GM23338 (cell line): ENCODE measurements at regions not wholly inside any gene's neighbourhood (a gene's known extent, or its start where the extent isn't known, plus 50 kb on each side); places are given as distances from the start of the nearest gene placed in this dataset.

Experiments
- ATAC-seq: fragments of 200-7000 bp; cut with Tn5 transposase; 3 replicates; pipeline ENCODE4 v1.9.1; 2020
- DNase-seq: peaks from one replicate; pipeline ENCODE4 v3.0.0-alpha.2; 2015; ENCODE audit warnings: low spot score
- H2AFZ ChIP-seq: fragments of 200-600 bp; sonication (generic); 2 replicates; pipeline ENCODE4 v1.8.0; 2016; ENCODE audit warnings: antibody characterized with exemption, mild to moderate bottlenecking, moderate library complexity
- H3F3A ChIP-seq: fragments of 200-600 bp; sonication (generic); replicated peaks from 2 replicates; pipeline ENCODE4 v1.8.0; 2017; ENCODE audit warnings: antibody characterized with exemption, mixed run types, low read depth
- H3K27ac ChIP-seq: fragments of 200-600 bp; sonication (generic); 2 replicates; pipeline ENCODE4 v1.6.1; 2016; ENCODE audit warnings: low read depth
- H3K27me3 ChIP-seq: fragments of 200-600 bp; sonication (generic); 2 replicates; pipeline ENCODE4 v1.8.0; 2016; ENCODE audit warnings: mild to moderate bottlenecking, mixed run types, moderate library complexity; ENCODE audit not compliant: insufficient read depth
- H3K36me3 ChIP-seq: fragments of 200-600 bp; sonication (generic); 2 replicates; pipeline ENCODE4 v1.8.0; 2016; ENCODE audit warnings: mild to moderate bottlenecking; ENCODE audit not compliant: insufficient read depth
- H3K4me1 ChIP-seq: fragments of 200-600 bp; sonication (generic); 2 replicates; pipeline ENCODE4 v1.8.0; 2016; ENCODE audit warnings: mild to moderate bottlenecking, moderate library complexity; ENCODE audit not compliant: insufficient read depth
- H3K4me2 ChIP-seq: fragments of 200-600 bp; sonication (generic); 2 replicates; pipeline ENCODE4 v1.7.1; 2017; ENCODE audit warnings: mixed run types
- H3K4me3 ChIP-seq: fragments of 200-600 bp; sonication (generic); 2 replicates; pipeline ENCODE4 v1.6.1; 2016; ENCODE audit warnings: mixed run types
- H3K79me2 ChIP-seq: fragments of 200-600 bp; sonication (generic); replicated peaks from 2 replicates; pipeline ENCODE4 v1.8.0; 2017; ENCODE audit warnings: mild to moderate bottlenecking; ENCODE audit not compliant: insufficient read depth
- H3K9me2 ChIP-seq: fragments of 200-600 bp; sonication (generic); 2 replicates; pipeline ENCODE4 v1.8.0; 2017; ENCODE audit not compliant: insufficient read depth
- H4K20me1 ChIP-seq: fragments of 200-600 bp; sonication (generic); replicated peaks from 2 replicates; pipeline ENCODE4 v1.8.0; 2017; ENCODE audit warnings: mild to moderate bottlenecking; ENCODE audit not compliant: insufficient read depth
- H3K27ac Mint-ChIP-seq: 2 replicates; pipeline ENCODE4 v1.8.0; 2020; ENCODE audit warnings: inconsistent platforms, mild to moderate bottlenecking, moderate library complexity, mixed read lengths
- H3K27me3 Mint-ChIP-seq: 3 replicates; pipeline ENCODE4 v1.8.0; 2022; ENCODE audit warnings: low read depth, mild to moderate bottlenecking, moderate library complexity, mixed read lengths, inconsistent platforms; ENCODE audit not compliant: insufficient read depth, poor library complexity
- H3K36me3 Mint-ChIP-seq: 3 replicates; pipeline ENCODE4 v1.8.0; 2021; ENCODE audit warnings: low read depth, mild to moderate bottlenecking, inconsistent platforms, moderate library complexity, mixed read lengths
- H3K4me1 Mint-ChIP-seq: 3 replicates; pipeline ENCODE4 v1.8.0; 2020; ENCODE audit warnings: mild to moderate bottlenecking, inconsistent platforms, mixed read lengths
- H3K4me3 Mint-ChIP-seq: 3 replicates; pipeline ENCODE4 v1.8.0; 2021; ENCODE audit warnings: moderate library complexity, mild to moderate bottlenecking, inconsistent platforms, mixed read lengths
- H3K9me3 Mint-ChIP-seq: 3 replicates; pipeline ENCODE4 v1.8.0; 2020; ENCODE audit warnings: moderate library complexity, mild to moderate bottlenecking, inconsistent platforms, mixed read lengths
- CREB1 ChIP-seq: fragments of 250-450 bp; sonication (Bioruptor Pico); IDR thresholded peaks from 2 replicates; pipeline ENCODE4 v1.5.0; 2020; ENCODE audit warnings: low read depth, mild to moderate bottlenecking, moderate library complexity
- CTCF ChIP-seq, 2 experiments: fragments of 200-600 bp in 1 of 2; sonication (generic) in 1 of 2; conservative IDR thresholded peaks; 2 replicates each; pipeline versions ENCODE4 v1.5.1 to v1.6.1; 2016 to 2017; ENCODE audit warnings: antibody characterized with exemption in 2 of 2, low read depth in 2 of 2, mild to moderate bottlenecking in 2 of 2, moderate library complexity in 1 of 2
- ETS1 ChIP-seq: IDR thresholded peaks from 2 replicates; pipeline ENCODE4 v1.6.1; 2016; ENCODE audit warnings: antibody characterized with exemption
- EZH2 ChIP-seq: fragments of 200-600 bp; sonication (generic); IDR thresholded peaks from one replicate; pipeline ENCODE4 v1.8.0; 2017; ENCODE audit warnings: antibody characterized with exemption, mild to moderate bottlenecking, low read depth; ENCODE audit not compliant: unreplicated experiment
- EZH2phosphoT487 ChIP-seq: fragments of 200-600 bp; sonication (generic); IDR thresholded peaks from one replicate; pipeline ENCODE4 v1.8.1; 2018; ENCODE audit warnings: antibody characterized with exemption; ENCODE audit not compliant: unreplicated experiment
- NANOG ChIP-seq: IDR thresholded peaks from 2 replicates; pipeline ENCODE4 v1.6.1; 2016; ENCODE audit warnings: antibody characterized with exemption, borderline replicate concordance
- REST ChIP-seq: IDR thresholded peaks from one replicate; pipeline ENCODE4 v1.6.1; 2018; ENCODE audit warnings: antibody characterized with exemption; ENCODE audit not compliant: unreplicated experiment
- STAT1 ChIP-seq: IDR thresholded peaks from one replicate; pipeline ENCODE4 v1.6.1; 2016; ENCODE audit warnings: antibody characterized with exemption; ENCODE audit not compliant: unreplicated experiment
- ZNF331 ChIP-seq: fragments of 250-450 bp; sonication (Bioruptor Pico); IDR thresholded peaks from 2 replicates; pipeline ENCODE4 v1.5.0; 2020; ENCODE audit warnings: low read depth, mild to moderate bottlenecking, moderate library complexity

- TF ChIP-seq CTCF (conservative IDR thresholded peaks at IDR 0.05; ENCODE audit: low read depth in 2 of 2) (no peak), ZNF331 (no peak)
Observed at GRCh38 chr2:221134718-221135117, 437.4 kb downstream of the EPHA4 start (continued).

GRCh38 chr2:221135699-221136098 is 436.4 kb downstream of the EPHA4 start:
- Histone ChIP-seq H3K9me2 (0 out of 2 replicates have a peak, but pooled peaks cover 4% of the 10 kb centered on the region), H3K4me1 (no peaks in the 10 kb centered on the region), H3F3A (no peaks in the 10 kb centered on the region), H3K4me3 (no peak overlapping the region), H3K36me3 (no peaks in the 10 kb centered on the region), H3K4me2 (no peak overlapping the region), H3K27me3 (no peaks in the 10 kb centered on the region), H4K20me1 (no peaks in the 10 kb centered on the region), H3K79me2 (no peaks in the 10 kb centered on the region), H3K27ac (no peak overlapping the region), H2AFZ (no peak overlapping the region)
- ATAC-seq (no peak), DNase-seq (no peak)
- no peaks in the 10 kb centered on the region for H3K27me3 Mint-ChIP-seq
- no peaks in the 10 kb centered on the region for H3K9me3 Mint-ChIP-seq
- H3K36me3 Mint-ChIP-seq = no peaks in the 10 kb centered on the region
- no peaks in the 10 kb centered on the region for H3K4me1 Mint-ChIP-seq
- TF ChIP-seq NANOG (no peak), STAT1 (no peak)
- no peak overlapping the region for H3K4me3 Mint-ChIP-seq
- H3K27ac Mint-ChIP-seq = no peak overlapping the region

- Histone ChIP-seq H4K20me1 (no peaks in the 10 kb centered on the region), H3K79me2 (no peaks in the 10 kb centered on the region), H3K4me2 (no peak overlapping the region), H3K9me2 (peaks cover 4% of the 10 kb centered on the region; the same call in 1 of the 2 replicates), H3K27ac (no peak overlapping the region), H3K4me3 (no peak overlapping the region), H2AFZ (0 out of 2 replicates have a peak overlapping the region, but pooled peaks have one; percentile 49), H3K36me3 (no peaks in the 10 kb centered on the region), H3K4me1 (no peaks in the 10 kb centered on the region), H3K27me3 (no peaks in the 10 kb centered on the region), H3F3A (no peaks in the 10 kb centered on the region)
- Mint-ChIP-seq H3K4me3 (no peak overlapping the region), H3K9me3 (no peaks in the 10 kb centered on the region), H3K27ac (no peak overlapping the region), H3K36me3 (no peaks in the 10 kb centered on the region), H3K4me1 (no peaks in the 10 kb centered on the region), H3K27me3 (no peaks in the 10 kb centered on the region)
- DNase-seq (no peak), ATAC-seq (no peak)
- TF ChIP-seq EZH2phosphoT487 (no peak), STAT1 (no peak), CREB1 (CRISPR knock-in tag) (no peak), REST (no peak), EZH2 (no peak), ETS1 (no peak)
Observed at GRCh38 chr2:221137385-221137784, 434.7 kb downstream of the EPHA4 start.
